GM23338 (cell line): ENCODE measurements at regions not wholly inside any gene's neighbourhood (a gene's known extent, or its start where the extent isn't known, plus 50 kb on each side); places are given as distances from the start of the nearest gene placed in this dataset.

Source experiments
- ATAC-seq: fragments of 200-7000 bp; cut with Tn5 transposase; 3 replicates; pipeline ENCODE4 v1.9.1; 2020
- DNase-seq: peaks from one replicate; pipeline ENCODE4 v3.0.0-alpha.2; 2015; ENCODE audit warnings: low spot score
- H2AFZ ChIP-seq: fragments of 200-600 bp; sonication (generic); 2 replicates; pipeline ENCODE4 v1.8.0; 2016; ENCODE audit warnings: antibody characterized with exemption, mild to moderate bottlenecking, moderate library complexity
- H3F3A ChIP-seq: fragments of 200-600 bp; sonication (generic); replicated peaks from 2 replicates; pipeline ENCODE4 v1.8.0; 2017; ENCODE audit warnings: antibody characterized with exemption, mixed run types, low read depth
- H3K27ac ChIP-seq: fragments of 200-600 bp; sonication (generic); 2 replicates; pipeline ENCODE4 v1.6.1; 2016; ENCODE audit warnings: low read depth
- H3K27me3 ChIP-seq: fragments of 200-600 bp; sonication (generic); 2 replicates; pipeline ENCODE4 v1.8.0; 2016; ENCODE audit warnings: mild to moderate bottlenecking, mixed run types, moderate library complexity; ENCODE audit not compliant: insufficient read depth
- H3K36me3 ChIP-seq: fragments of 200-600 bp; sonication (generic); 2 replicates; pipeline ENCODE4 v1.8.0; 2016; ENCODE audit warnings: mild to moderate bottlenecking; ENCODE audit not compliant: insufficient read depth
- H3K4me1 ChIP-seq: fragments of 200-600 bp; sonication (generic); 2 replicates; pipeline ENCODE4 v1.8.0; 2016; ENCODE audit warnings: mild to moderate bottlenecking, moderate library complexity; ENCODE audit not compliant: insufficient read depth
- H3K4me2 ChIP-seq: fragments of 200-600 bp; sonication (generic); 2 replicates; pipeline ENCODE4 v1.7.1; 2017; ENCODE audit warnings: mixed run types
- H3K4me3 ChIP-seq: fragments of 200-600 bp; sonication (generic); 2 replicates; pipeline ENCODE4 v1.6.1; 2016; ENCODE audit warnings: mixed run types
- H3K79me2 ChIP-seq: fragments of 200-600 bp; sonication (generic); replicated peaks from 2 replicates; pipeline ENCODE4 v1.8.0; 2017; ENCODE audit warnings: mild to moderate bottlenecking; ENCODE audit not compliant: insufficient read depth
- H3K9me2 ChIP-seq: fragments of 200-600 bp; sonication (generic); 2 replicates; pipeline ENCODE4 v1.8.0; 2017; ENCODE audit not compliant: insufficient read depth
- H4K20me1 ChIP-seq: fragments of 200-600 bp; sonication (generic); replicated peaks from 2 replicates; pipeline ENCODE4 v1.8.0; 2017; ENCODE audit warnings: mild to moderate bottlenecking; ENCODE audit not compliant: insufficient read depth
- H3K27ac Mint-ChIP-seq: 2 replicates; pipeline ENCODE4 v1.8.0; 2020; ENCODE audit warnings: inconsistent platforms, mild to moderate bottlenecking, moderate library complexity, mixed read lengths
- H3K27me3 Mint-ChIP-seq: 3 replicates; pipeline ENCODE4 v1.8.0; 2022; ENCODE audit warnings: low read depth, mild to moderate bottlenecking, moderate library complexity, mixed read lengths, inconsistent platforms; ENCODE audit not compliant: insufficient read depth, poor library complexity
- H3K36me3 Mint-ChIP-seq: 3 replicates; pipeline ENCODE4 v1.8.0; 2021; ENCODE audit warnings: low read depth, mild to moderate bottlenecking, inconsistent platforms, moderate library complexity, mixed read lengths
- H3K4me1 Mint-ChIP-seq: 3 replicates; pipeline ENCODE4 v1.8.0; 2020; ENCODE audit warnings: mild to moderate bottlenecking, inconsistent platforms, mixed read lengths
- H3K4me3 Mint-ChIP-seq: 3 replicates; pipeline ENCODE4 v1.8.0; 2021; ENCODE audit warnings: moderate library complexity, mild to moderate bottlenecking, inconsistent platforms, mixed read lengths
- H3K9me3 Mint-ChIP-seq: 3 replicates; pipeline ENCODE4 v1.8.0; 2020; ENCODE audit warnings: moderate library complexity, mild to moderate bottlenecking, inconsistent platforms, mixed read lengths
- CREB1 ChIP-seq: fragments of 250-450 bp; sonication (Bioruptor Pico); IDR thresholded peaks from 2 replicates; pipeline ENCODE4 v1.5.0; 2020; ENCODE audit warnings: low read depth, mild to moderate bottlenecking, moderate library complexity
- EZH2 ChIP-seq: fragments of 200-600 bp; sonication (generic); IDR thresholded peaks from one replicate; pipeline ENCODE4 v1.8.0; 2017; ENCODE audit warnings: antibody characterized with exemption, mild to moderate bottlenecking, low read depth; ENCODE audit not compliant: unreplicated experiment
- EZH2phosphoT487 ChIP-seq: fragments of 200-600 bp; sonication (generic); IDR thresholded peaks from one replicate; pipeline ENCODE4 v1.8.1; 2018; ENCODE audit warnings: antibody characterized with exemption; ENCODE audit not compliant: unreplicated experiment
- NANOG ChIP-seq: IDR thresholded peaks from 2 replicates; pipeline ENCODE4 v1.6.1; 2016; ENCODE audit warnings: antibody characterized with exemption, borderline replicate concordance
- POLR2AphosphoS5 ChIP-seq: IDR thresholded peaks from 2 replicates; pipeline ENCODE4 v1.6.1; 2016; ENCODE audit warnings: antibody characterized with exemption, low read depth
- STAT1 ChIP-seq: IDR thresholded peaks from one replicate; pipeline ENCODE4 v1.6.1; 2016; ENCODE audit warnings: antibody characterized with exemption; ENCODE audit not compliant: unreplicated experiment
- ZNF331 ChIP-seq: fragments of 250-450 bp; sonication (Bioruptor Pico); IDR thresholded peaks from 2 replicates; pipeline ENCODE4 v1.5.0; 2020; ENCODE audit warnings: low read depth, mild to moderate bottlenecking, moderate library complexity
- TF ChIP-seq, protein P1 (sequence below): fragments of 250-450 bp; sonication (Bioruptor Pico); IDR thresholded peaks from 2 replicates; pipeline ENCODE4 v1.5.0; 2020; ENCODE audit warnings: mild to moderate bottlenecking, moderate library complexity

DNA sequence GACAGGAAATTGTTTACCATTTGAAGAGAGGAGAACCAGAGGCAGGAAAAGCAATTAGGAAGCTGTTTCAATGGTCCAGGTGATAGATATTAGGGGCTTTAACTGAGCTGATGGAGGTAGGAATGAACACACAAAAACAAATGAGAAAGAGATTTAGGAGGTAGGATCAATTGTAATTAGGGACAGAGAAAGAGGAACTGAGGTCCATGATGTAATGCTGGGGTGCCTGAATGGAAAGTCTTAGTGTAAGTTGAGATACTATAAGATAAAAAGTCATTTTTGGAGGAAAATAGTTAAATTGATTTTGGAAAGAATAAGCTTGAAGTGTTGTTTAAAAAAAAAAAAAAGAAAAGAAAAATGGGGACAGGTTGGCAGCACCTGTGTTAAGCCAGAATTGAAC, 58.5 kb upstream of the B3GAT2 start (continued):
- TF ChIP-seq, protein P1, sequence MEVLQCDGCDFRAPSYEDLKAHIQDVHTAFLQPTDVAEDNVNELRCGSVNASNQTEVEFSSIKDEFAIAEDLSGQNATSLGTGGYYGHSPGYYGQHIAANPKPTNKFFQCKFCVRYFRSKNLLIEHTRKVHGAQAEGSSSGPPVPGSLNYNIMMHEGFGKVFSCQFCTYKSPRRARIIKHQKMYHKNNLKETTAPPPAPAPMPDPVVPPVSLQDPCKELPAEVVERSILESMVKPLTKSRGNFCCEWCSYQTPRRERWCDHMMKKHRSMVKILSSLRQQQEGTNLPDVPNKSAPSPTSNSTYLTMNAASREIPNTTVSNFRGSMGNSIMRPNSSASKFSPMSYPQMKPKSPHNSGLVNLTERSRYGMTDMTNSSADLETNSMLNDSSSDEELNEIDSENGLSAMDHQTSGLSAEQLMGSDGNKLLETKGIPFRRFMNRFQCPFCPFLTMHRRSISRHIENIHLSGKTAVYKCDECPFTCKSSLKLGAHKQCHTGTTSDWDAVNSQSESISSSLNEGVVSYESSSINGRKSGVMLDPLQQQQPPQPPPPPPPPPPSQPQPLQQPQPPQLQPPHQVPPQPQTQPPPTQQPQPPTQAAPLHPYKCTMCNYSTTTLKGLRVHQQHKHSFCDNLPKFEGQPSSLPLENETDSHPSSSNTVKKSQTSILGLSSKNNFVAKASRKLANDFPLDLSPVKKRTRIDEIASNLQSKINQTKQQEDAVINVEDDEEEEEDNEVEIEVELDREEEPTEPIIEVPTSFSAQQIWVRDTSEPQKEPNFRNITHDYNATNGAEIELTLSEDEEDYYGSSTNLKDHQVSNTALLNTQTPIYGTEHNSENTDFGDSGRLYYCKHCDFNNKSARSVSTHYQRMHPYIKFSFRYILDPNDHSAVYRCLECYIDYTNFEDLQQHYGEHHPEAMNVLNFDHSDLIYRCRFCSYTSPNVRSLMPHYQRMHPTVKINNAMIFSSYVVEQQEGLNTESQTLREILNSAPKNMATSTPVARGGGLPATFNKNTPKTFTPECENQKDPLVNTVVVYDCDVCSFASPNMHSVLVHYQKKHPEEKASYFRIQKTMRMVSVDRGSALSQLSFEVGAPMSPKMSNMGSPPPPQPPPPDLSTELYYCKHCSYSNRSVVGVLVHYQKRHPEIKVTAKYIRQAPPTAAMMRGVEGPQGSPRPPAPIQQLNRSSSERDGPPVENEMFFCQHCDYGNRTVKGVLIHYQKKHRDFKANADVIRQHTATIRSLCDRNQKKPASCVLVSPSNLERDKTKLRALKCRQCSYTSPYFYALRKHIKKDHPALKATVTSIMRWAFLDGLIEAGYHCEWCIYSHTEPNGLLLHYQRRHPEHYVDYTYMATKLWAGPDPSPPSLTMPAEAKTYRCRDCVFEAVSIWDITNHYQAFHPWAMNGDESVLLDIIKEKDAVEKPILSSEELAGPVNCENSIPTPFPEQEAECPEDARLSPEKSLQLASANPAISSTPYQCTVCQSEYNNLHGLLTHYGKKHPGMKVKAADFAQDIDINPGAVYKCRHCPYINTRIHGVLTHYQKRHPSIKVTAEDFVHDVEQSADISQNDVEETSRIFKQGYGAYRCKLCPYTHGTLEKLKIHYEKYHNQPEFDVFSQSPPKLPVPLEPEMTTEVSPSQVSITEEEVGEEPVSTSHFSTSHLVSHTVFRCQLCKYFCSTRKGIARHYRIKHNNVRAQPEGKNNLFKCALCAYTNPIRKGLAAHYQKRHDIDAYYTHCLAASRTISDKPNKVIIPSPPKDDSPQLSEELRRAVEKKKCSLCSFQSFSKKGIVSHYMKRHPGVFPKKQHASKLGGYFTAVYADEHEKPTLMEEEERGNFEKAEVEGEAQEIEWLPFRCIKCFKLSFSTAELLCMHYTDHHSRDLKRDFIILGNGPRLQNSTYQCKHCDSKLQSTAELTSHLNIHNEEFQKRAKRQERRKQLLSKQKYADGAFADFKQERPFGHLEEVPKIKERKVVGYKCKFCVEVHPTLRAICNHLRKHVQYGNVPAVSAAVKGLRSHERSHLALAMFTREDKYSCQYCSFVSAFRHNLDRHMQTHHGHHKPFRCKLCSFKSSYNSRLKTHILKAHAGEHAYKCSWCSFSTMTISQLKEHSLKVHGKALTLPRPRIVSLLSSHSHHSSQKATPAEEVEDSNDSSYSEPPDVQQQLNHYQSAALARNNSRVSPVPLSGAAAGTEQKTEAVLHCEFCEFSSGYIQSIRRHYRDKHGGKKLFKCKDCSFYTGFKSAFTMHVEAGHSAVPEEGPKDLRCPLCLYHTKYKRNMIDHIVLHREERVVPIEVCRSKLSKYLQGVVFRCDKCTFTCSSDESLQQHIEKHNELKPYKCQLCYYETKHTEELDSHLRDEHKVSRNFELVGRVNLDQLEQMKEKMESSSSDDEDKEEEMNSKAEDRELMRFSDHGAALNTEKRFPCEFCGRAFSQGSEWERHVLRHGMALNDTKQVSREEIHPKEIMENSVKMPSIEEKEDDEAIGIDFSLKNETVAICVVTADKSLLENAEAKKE = no peak
- no peak for TF ChIP-seq EZH2
- TF ChIP-seq ZNF331 (CRISPR knock-in tag) = no peak
- TF ChIP-seq STAT1 = no peak
- TF ChIP-seq POLR2AphosphoS5 = no peak
- no peak for TF ChIP-seq CREB1
- no peak for TF ChIP-seq NANOG

DNA sequence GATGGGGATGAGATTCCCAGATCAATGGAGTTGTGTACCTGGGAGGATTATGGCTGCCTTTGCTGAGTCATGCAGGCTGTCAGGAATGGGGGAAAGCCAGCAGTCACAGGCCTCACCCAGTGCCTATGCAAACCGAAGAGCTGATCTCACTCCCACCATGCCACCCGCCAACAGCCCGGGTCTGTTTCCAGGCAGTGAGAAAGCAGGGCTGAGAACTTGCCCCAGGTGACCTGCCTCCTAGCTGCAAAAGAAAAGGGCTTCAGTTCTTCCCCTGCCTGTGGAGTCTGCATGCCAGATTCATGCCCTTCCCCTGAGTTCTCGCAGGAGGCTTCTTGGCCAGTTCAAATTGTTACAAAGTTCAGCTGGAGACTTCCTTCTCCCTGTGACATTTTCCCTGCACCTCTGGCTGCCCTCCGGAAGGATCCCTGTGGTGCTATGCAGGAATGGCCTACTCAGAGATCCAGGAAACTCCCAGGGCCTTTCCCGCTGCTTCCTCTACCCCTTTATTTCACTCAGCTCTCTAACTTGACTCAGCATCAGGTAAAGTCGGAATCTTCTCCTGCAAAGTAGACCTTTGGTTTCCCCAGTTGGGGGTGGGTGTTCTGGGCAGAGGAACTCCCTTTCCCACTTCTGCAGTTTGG, 71.5 kb upstream of the B3GAT2 start:
- TF ChIP-seq EZH2phosphoT487 = no peak
- TF ChIP-seq, protein P1 = peak; percentile 42; the same call in 1 of the 2 replicates
- H3K36me3 Mint-ChIP-seq = no peaks in the 10 kb centered on the region
- peaks cover 9% of the 10 kb centered on the region for H3K4me1 Mint-ChIP-seq
- Histone ChIP-seq H3K27ac (no peak overlapping the region), H4K20me1 (no peaks in the 10 kb centered on the region), H3F3A (no peaks in the 10 kb centered on the region), H3K4me2 (0 out of 2 replicates have a peak overlapping the region, but pooled peaks have one; percentile 10), H3K4me3 (no peak overlapping the region), H3K27me3 (no peaks in the 10 kb centered on the region), H2AFZ (0 out of 2 replicates have a peak overlapping the region, but pooled peaks have one; percentile 19), H3K36me3 (no peaks in the 10 kb centered on the region), H3K79me2 (no peaks in the 10 kb centered on the region), H3K4me1 (no peaks in the 10 kb centered on the region), H3K9me2 (peaks cover 7% of the 10 kb centered on the region; the same call in 1 of the 2 replicates)
- H3K27me3 Mint-ChIP-seq = peaks cover 2% of the 10 kb centered on the region
- H3K27ac Mint-ChIP-seq = peak overlapping the region; percentile 82
- peak; percentile 53 for DNase-seq
- H3K9me3 Mint-ChIP-seq = no peaks in the 10 kb centered on the region
- peak; percentile 71 for ATAC-seq
- H3K4me3 Mint-ChIP-seq = no peak overlapping the region
